IPS DF 6.9 (cell line): ENCODE measurements at regions not wholly inside any gene's neighbourhood (a gene's known extent, or its start where the extent isn't known, plus 50 kb on each side); places are given as distances from the start of the nearest gene placed in this dataset.
"Not testable (repeated sequence)": the region's sequence is repeated elsewhere in the genome, so short reads cannot be mapped to it uniquely, and the experiment has no call there.

ENCODE experiments used
- DNase-seq: peaks from one replicate; pipeline ENCODE4 v3.0.0-alpha.2; 2013; ENCODE audit warnings: low read depth, low spot score
- H3K27ac ChIP-seq: one replicate; pipeline ENCODE4 v1.5.1; 2013; ENCODE audit warnings: low read length, control low read depth
- H3K27me3 ChIP-seq: 2 replicates; pipeline ENCODE4 v1.6.1; 2013; ENCODE audit warnings: mild to moderate bottlenecking, low read length; ENCODE audit not compliant: control insufficient read depth, insufficient read depth
- H3K36me3 ChIP-seq: 2 replicates; pipeline ENCODE4 v1.6.1; 2013; ENCODE audit warnings: low read length; ENCODE audit not compliant: control insufficient read depth, insufficient read depth
- H3K4me1 ChIP-seq: 2 replicates; pipeline ENCODE4 v1.6.1; 2013; ENCODE audit warnings: low read length; ENCODE audit not compliant: control insufficient read depth, insufficient read depth
- H3K4me3 ChIP-seq: 2 replicates; pipeline ENCODE4 v1.5.1; 2013; ENCODE audit warnings: mild to moderate bottlenecking, low read length
- H3K9me3 ChIP-seq: 2 replicates; pipeline ENCODE4 v1.6.1; 2013; ENCODE audit warnings: low read length, inconsistent platforms; ENCODE audit not compliant: control insufficient read depth, insufficient read depth
- WGBS: extraction: QIAGEN DNeasy Blood & Tissue Kit; methylation state at CpG from one replicate; pipeline ENCODE4 v1.1.7; 2013; ENCODE audit warnings: mixed read lengths, missing lambda C conversion rate; ENCODE audit not compliant: insufficient read length, insufficient coverage; 5-methylcytosine and 5-hydroxymethylcytosine counted together

- no peak for DNase-seq
- no CpG with 5 or more reads among the region's 1 CpG for WGBS
- no peak overlapping the region for H3K27ac ChIP-seq
These were observed 1623.4 kb downstream of the EFNA5 start for GRCh38 chr5:106047341-106047740.

GRCh38 chr5:106032069-106032468 lies 1638.7 kb downstream of the EFNA5 start:
- DNase-seq, H3K9me3 ChIP-seq, H3K36me3 ChIP-seq, H3K27me3 ChIP-seq, H3K4me1 ChIP-seq, H3K4me3 ChIP-seq, H3K27ac ChIP-seq: not testable (repeated sequence)
- no CpG with 5 or more reads among the region's 2 CpGs for WGBS

More at GRCh38 chr5:106047341-106047740, 1623.4 kb downstream of the EFNA5 start:
- no peaks in the 10 kb centered on the region for H3K36me3 ChIP-seq
- no peaks in the 10 kb centered on the region for H3K9me3 ChIP-seq
- no peaks in the 10 kb centered on the region for H3K4me1 ChIP-seq
- H3K4me3 ChIP-seq = no peak overlapping the region
- H3K27me3 ChIP-seq = no peaks in the 10 kb centered on the region

DNA sequence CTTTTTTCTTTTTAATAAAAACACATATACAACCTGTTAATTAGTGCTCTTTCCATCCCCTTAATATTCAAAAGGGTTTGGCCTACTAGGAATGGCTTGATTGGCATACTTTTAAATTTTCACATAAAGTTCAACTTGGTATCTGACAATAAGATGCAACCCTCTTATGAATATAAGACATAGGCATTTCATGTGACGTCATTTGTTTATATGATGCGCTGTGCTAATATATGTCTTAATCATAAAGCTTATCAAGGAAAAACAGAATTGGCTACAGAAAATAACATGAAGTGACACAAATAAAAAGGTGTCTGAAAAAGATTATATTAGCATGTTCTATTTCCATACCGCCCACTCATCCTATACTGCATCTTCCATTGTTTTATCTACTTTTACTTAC lies 1642.4 kb downstream of the EFNA5 start:
- no CpG with 5 or more reads among the region's 3 CpGs for WGBS
- Histone ChIP-seq H3K27ac (no peak overlapping the region), H3K9me3 (no peaks in the 10 kb centered on the region), H3K36me3 (no peaks in the 10 kb centered on the region), H3K27me3 (no peaks in the 10 kb centered on the region), H3K4me3 (no peak overlapping the region), H3K4me1 (no peaks in the 10 kb centered on the region)
- DNase-seq = no peak

- H3K4me1 ChIP-seq = no peaks in the 10 kb centered on the region
- H3K27ac ChIP-seq = no peak overlapping the region
- WGBS = no CpG with 5 or more reads among the region's 1 CpG
- no peak overlapping the region for H3K4me3 ChIP-seq
- H3K9me3 ChIP-seq = no peaks in the 10 kb centered on the region
- no peak for DNase-seq
- H3K36me3 ChIP-seq = no peaks in the 10 kb centered on the region
- H3K27me3 ChIP-seq = no peaks in the 10 kb centered on the region
These were observed 1649.8 kb downstream of the EFNA5 start for GRCh38 chr5:106020894-106021293.

GRCh38 chr5:106019261-106019660 lies 1651.5 kb downstream of the EFNA5 start:
- no peak for DNase-seq

DNA sequence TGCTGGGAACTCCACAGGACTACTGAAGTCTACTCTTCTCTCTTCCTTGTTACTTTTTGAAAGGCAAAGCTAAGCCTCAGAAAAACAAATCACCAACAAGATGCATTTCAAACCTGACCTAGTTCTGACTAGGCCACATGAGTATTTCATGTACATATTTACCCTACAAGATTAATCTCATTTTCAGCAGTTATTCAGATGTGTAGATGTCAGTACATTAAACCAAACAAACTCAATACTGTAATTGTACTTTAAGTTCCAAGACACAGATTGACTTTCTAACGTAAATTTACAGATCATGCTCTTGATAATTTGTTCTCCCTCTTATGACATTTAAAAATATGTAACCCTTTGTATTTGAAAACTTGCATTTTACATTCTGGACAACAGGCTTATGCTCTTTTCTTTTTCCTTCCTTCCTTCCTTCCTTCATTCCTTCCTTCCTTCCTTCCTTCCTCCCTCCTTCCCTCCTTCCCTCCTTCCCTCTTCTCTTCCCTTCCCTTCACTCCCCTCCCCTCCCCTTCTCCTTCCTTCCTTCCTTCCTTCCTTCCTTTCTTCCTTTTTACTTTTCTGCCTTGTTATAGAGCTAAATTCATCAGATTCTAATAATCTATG lies 1653.4 kb downstream of the EFNA5 start:
- Histone ChIP-seq H3K27me3 (no peaks in the 10 kb centered on the region), H3K36me3 (no peaks in the 10 kb centered on the region), H3K27ac (no peak overlapping the region), H3K4me3 (no peak overlapping the region), H3K4me1 (no peaks in the 10 kb centered on the region), H3K9me3 (no peaks in the 10 kb centered on the region)
- WGBS = no CpG with 5 or more reads among the region's 1 CpG
- no peak for DNase-seq

More at GRCh38 chr5:106019261-106019660, 1651.5 kb downstream of the EFNA5 start:
- Histone ChIP-seq H3K36me3 (no peaks in the 10 kb centered on the region), H3K4me3 (no peak overlapping the region), H3K27ac (no peak overlapping the region), H3K27me3 (no peaks in the 10 kb centered on the region), H3K4me1 (no peaks in the 10 kb centered on the region), H3K9me3 (no peaks in the 10 kb centered on the region)

- H3K9me3 ChIP-seq = no peaks in the 10 kb centered on the region
- DNase-seq = no peak
- no peak overlapping the region for H3K27ac ChIP-seq
- H3K4me1 ChIP-seq = no peaks in the 10 kb centered on the region
- no peaks in the 10 kb centered on the region for H3K36me3 ChIP-seq
- H3K4me3 ChIP-seq = no peak overlapping the region
- H3K27me3 ChIP-seq = no peaks in the 10 kb centered on the region
These were observed 1656.5 kb downstream of the EFNA5 start for GRCh38 chr5:106014262-106014661.

DNA sequence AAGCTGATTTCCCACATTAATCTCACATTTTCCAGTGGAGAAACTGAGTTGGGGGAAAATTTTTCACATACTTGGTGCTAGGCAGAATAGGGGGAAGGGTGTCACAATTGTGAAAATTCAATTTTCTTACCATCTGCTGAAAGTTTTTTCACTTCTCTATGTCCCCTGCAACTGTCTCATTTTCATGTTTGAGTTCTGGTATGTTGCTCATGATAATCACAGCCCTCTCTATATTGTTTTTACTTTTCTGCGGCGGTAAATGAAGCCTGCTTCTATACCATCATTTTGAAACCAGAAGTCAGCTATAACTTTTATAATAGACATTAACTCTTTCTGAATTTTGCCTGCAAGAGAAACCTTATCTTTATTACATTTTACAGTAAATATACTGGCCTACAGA lies 1664.5 kb downstream of the EFNA5 start:
- no CpG with 5 or more reads among the region's 2 CpGs for WGBS

DNA sequence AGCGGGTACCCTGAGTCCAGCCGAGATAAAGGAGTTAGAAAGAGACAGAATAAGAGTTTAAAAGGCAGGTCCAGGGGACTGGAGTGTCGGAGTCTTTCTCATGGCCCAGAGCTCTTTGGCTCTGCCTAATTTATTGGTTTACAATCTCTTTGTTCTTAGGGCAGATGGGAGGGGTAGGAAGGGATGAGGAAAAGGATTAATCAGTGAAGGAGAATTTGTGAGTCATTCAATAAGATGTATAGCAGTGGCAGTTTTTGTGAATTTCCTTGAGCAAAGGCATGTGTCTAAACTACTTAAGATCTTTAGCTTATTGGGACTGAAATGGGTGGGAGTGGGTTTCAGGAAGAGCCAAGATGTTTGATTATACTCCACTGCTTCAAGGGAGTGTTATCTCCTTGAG lies 1671.7 kb downstream of the EFNA5 start:
- H3K4me3 ChIP-seq, DNase-seq, H3K27ac ChIP-seq, H3K9me3 ChIP-seq, H3K27me3 ChIP-seq, H3K36me3 ChIP-seq, H3K4me1 ChIP-seq: not testable (repeated sequence)
- no CpG with 5 or more reads among the region's 3 CpGs for WGBS

More for the DNA sequence above, 1664.5 kb downstream of the EFNA5 start:
- H3K27me3 ChIP-seq = no peaks in the 10 kb centered on the region
- no peak overlapping the region for H3K27ac ChIP-seq
- H3K4me3 ChIP-seq = no peak overlapping the region
- no peaks in the 10 kb centered on the region for H3K36me3 ChIP-seq
- no peak for DNase-seq
- H3K9me3 ChIP-seq = no peaks in the 10 kb centered on the region
- no peaks in the 10 kb centered on the region; the same call in 1 of the 2 replicates for H3K4me1 ChIP-seq

GRCh38 chr5:105993027-105993426 lies 1677.7 kb downstream of the EFNA5 start:
- DNase-seq = no peak
- H3K27me3 ChIP-seq = no peaks in the 10 kb centered on the region
- no peaks in the 10 kb centered on the region for H3K36me3 ChIP-seq
- H3K4me3 ChIP-seq = no peak overlapping the region
- H3K27ac ChIP-seq = no peak overlapping the region
- H3K9me3 ChIP-seq = no peaks in the 10 kb centered on the region
- WGBS = no CpG with 5 or more reads among the region's 1 CpG
- H3K4me1 ChIP-seq = no peaks in the 10 kb centered on the region

- H3K4me3 ChIP-seq = no peak overlapping the region
- H3K27me3 ChIP-seq = no peaks in the 10 kb centered on the region
- H3K36me3 ChIP-seq = no peaks in the 10 kb centered on the region
- H3K27ac ChIP-seq = no peak overlapping the region
- H3K9me3 ChIP-seq = no peaks in the 10 kb centered on the region
- DNase-seq = no peak
- WGBS = no CpG with 5 or more reads among the region's 9 CpGs
- no peaks in the 10 kb centered on the region for H3K4me1 ChIP-seq
These were observed 1688.2 kb downstream of the EFNA5 start for GRCh38 chr5:105982526-105982925.
